ENCODE measurements at regions not wholly inside any gene's neighbourhood (a gene's known extent, or its start where the extent isn't known, plus 50 kb on each side); places are given as distances from the start of the nearest gene placed in this dataset.
"Not testable (repeated sequence)": the region's sequence is repeated elsewhere in the genome, so short reads cannot be mapped to it uniquely, and the experiment has no call there.

GRCh38 chr6:140032189-140032588 lies 657.7 kb upstream of the CITED2 start:
- DNase-seq: no peak

- no peak for DNase-seq
Observed at GRCh38 chr6:140029551-140029950, 655.1 kb upstream of the CITED2 start.

GRCh38 chr6:140027219-140027618 lies 652.8 kb upstream of the CITED2 start:
- no peak for DNase-seq

GRCh38 chr6:140026546-140026945 lies 652.1 kb upstream of the CITED2 start:
- DNase-seq: no peak

GRCh38 chr6:140025171-140025570 lies 650.7 kb upstream of the CITED2 start:
- DNase-seq: no peak

- no peak for DNase-seq
Observed at GRCh38 chr6:140020207-140020791, 645.9 kb upstream of the CITED2 start.

- no peak for DNase-seq
Observed at GRCh38 chr6:140018588-140018987, 644.1 kb upstream of the CITED2 start.

- no peak for DNase-seq
Observed at GRCh38 chr6:140017470-140017869, 643.0 kb upstream of the CITED2 start.

- DNase-seq: no peak
Observed at GRCh38 chr6:140012150-140012549, 637.7 kb upstream of the CITED2 start.

GRCh38 chr6:140011537-140011936 lies 637.1 kb upstream of the CITED2 start:
- no peak for DNase-seq

- DNase-seq: no peak
Observed at GRCh38 chr6:140009286-140009685, 634.8 kb upstream of the CITED2 start.

- DNase-seq: no peak
Observed at GRCh38 chr6:140007525-140007924, 633.1 kb upstream of the CITED2 start.

- DNase-seq: no peak
Observed at GRCh38 chr6:140003217-140003616, 628.8 kb upstream of the CITED2 start.

GRCh38 chr6:140002396-140003022 lies 628.1 kb upstream of the CITED2 start:
- DNase-seq: no peak

GRCh38 chr6:140001821-140002341 lies 627.4 kb upstream of the CITED2 start:
- DNase-seq: no peak

GRCh38 chr6:140001005-140001404 lies 626.6 kb upstream of the CITED2 start:
- DNase-seq: no peak

GRCh38 chr6:139999661-140000060 lies 625.2 kb upstream of the CITED2 start:
- not testable (repeated sequence) for DNase-seq

GRCh38 chr6:139998478-139998877 lies 624.0 kb upstream of the CITED2 start:
- DNase-seq: not testable (repeated sequence)

GRCh38 chr6:139996253-139996834 lies 621.9 kb upstream of the CITED2 start:
- DNase-seq: no peak

GRCh38 chr6:139994998-139995397 lies 620.5 kb upstream of the CITED2 start:
- no peak for DNase-seq

GRCh38 chr6:139990856-139991465 lies 616.5 kb upstream of the CITED2 start:
- no peak for DNase-seq

GRCh38 chr6:139990026-139990686 lies 615.7 kb upstream of the CITED2 start:
- no peak for DNase-seq

GRCh38 chr6:139988685-139989084 lies 614.2 kb upstream of the CITED2 start:
- no peak for DNase-seq
